HEK293T (cell line): ENCODE measurements at regions not wholly inside any gene's neighbourhood (a gene's known extent, or its start where the extent isn't known, plus 50 kb on each side); places are given as distances from the start of the nearest gene placed in this dataset.

Source experiments
- ARNT ChIP-seq: fragments of 450-650 bp; IDR thresholded peaks from 2 replicates; pipeline ENCODE4 v1.6.1; 2017; ENCODE audit warnings: mild to moderate bottlenecking
- BHLHE40 ChIP-seq: fragments of 450-650 bp; IDR thresholded peaks from 2 replicates; pipeline ENCODE4 v1.6.1; 2016; ENCODE audit warnings: mild to moderate bottlenecking, moderate library complexity, borderline replicate concordance
- ELF4 ChIP-seq: fragments of 450-650 bp; IDR thresholded peaks from 2 replicates; pipeline ENCODE4 v1.6.1; 2017; ENCODE audit warnings: antibody characterized with exemption
- FOXA1 ChIP-seq: fragments of 450-650 bp; IDR thresholded peaks from 2 replicates; pipeline ENCODE4 v1.6.1; 2016; ENCODE audit warnings: mild to moderate bottlenecking
- FOXK2 ChIP-seq: fragments of 450-650 bp; IDR thresholded peaks from 2 replicates; pipeline ENCODE4 v1.6.1; 2016; ENCODE audit warnings: mild to moderate bottlenecking
- FOXM1 ChIP-seq: fragments of 450-650 bp; IDR thresholded peaks from 2 replicates; pipeline ENCODE4 v1.6.1; 2017; ENCODE audit warnings: mild to moderate bottlenecking, borderline replicate concordance
- HDGF ChIP-seq: fragments of 450-650 bp; IDR thresholded peaks from 2 replicates; pipeline ENCODE4 v1.6.1; 2017; ENCODE audit warnings: antibody characterized with exemption, borderline replicate concordance
- L3MBTL2 ChIP-seq: fragments of 450-650 bp; conservative IDR thresholded peaks from 2 replicates; pipeline ENCODE4 v1.6.1; 2016; ENCODE audit warnings: mild to moderate bottlenecking
- NFRKB ChIP-seq: fragments of 450-650 bp; IDR thresholded peaks from 2 replicates; pipeline ENCODE4 v1.6.1; 2016; ENCODE audit warnings: mild to moderate bottlenecking, moderate library complexity
- PKNOX1 ChIP-seq: fragments of 450-650 bp; IDR thresholded peaks from 2 replicates; pipeline ENCODE4 v1.6.1; 2016
- SP1 ChIP-seq: fragments of 450-650 bp; IDR thresholded peaks from 2 replicates; pipeline ENCODE4 v1.6.1; 2017
- SUZ12 ChIP-seq: fragments of 450-650 bp; IDR thresholded peaks from 2 replicates; pipeline ENCODE4 v1.6.1; 2016; ENCODE audit warnings: mild to moderate bottlenecking
- TARDBP ChIP-seq: fragments of 450-650 bp; IDR thresholded peaks from 2 replicates; pipeline ENCODE4 v1.6.1; 2016
- ZNF384 ChIP-seq: fragments of 450-650 bp; IDR thresholded peaks from 2 replicates; pipeline ENCODE4 v1.6.1; 2016

- TF ChIP-seq HDGF, result no peak
- no peak for TF ChIP-seq SP1
- no peak for TF ChIP-seq FOXM1
- TF ChIP-seq BHLHE40, result no peak
- TF ChIP-seq NFRKB, result no peak
- TF ChIP-seq SUZ12, result no peak
- no peak for TF ChIP-seq ZNF384
- no peak for TF ChIP-seq PKNOX1
- TF ChIP-seq FOXK2, result no peak
- no peak for TF ChIP-seq L3MBTL2
- TF ChIP-seq ELF4, result no peak
- TF ChIP-seq FOXA1, result no peak
- TF ChIP-seq TARDBP, result no peak
- no peak for TF ChIP-seq ARNT
These were observed 1548.3 kb upstream of the TENM3 start for GRCh38 chr4:180694875-180695274.
